CD4-positive, CD25-positive, alpha-beta regulatory T cell (primary cell): ENCODE measurements at regions not wholly inside any gene's neighbourhood (a gene's known extent, or its start where the extent isn't known, plus 50 kb on each side); places are given as distances from the start of the nearest gene placed in this dataset.

Experiments
- ATAC-seq, 2 donors: fragments of 150-1000 bp; cut with Tn5 transposase; one replicate each; pipeline ENCODE4 v1.10.0; 2021; ENCODE audit warnings: low read depth in 2 of 2, moderate number of reproducible peaks in 2 of 2, moderate library complexity in 1 of 2
- DNase-seq, 3 donors: peaks; one replicate each; pipeline versions ENCODE4 v3.0.0 to v3.0.0-alpha.2; 2012 to 2022; ENCODE audit warnings: mixed read lengths in 1 of 3
- H3K27ac ChIP-seq: one replicate; pipeline ENCODE4 v1.7.0; 2013; ENCODE audit warnings: mild to moderate bottlenecking, low read length; ENCODE audit not compliant: insufficient read depth, poor library complexity, severe bottlenecking
- H3K27me3 ChIP-seq: one replicate; pipeline ENCODE4 v1.7.0; 2013; ENCODE audit warnings: low read length; ENCODE audit not compliant: control insufficient read depth, insufficient read depth
- H3K36me3 ChIP-seq: one replicate; pipeline ENCODE4 v1.7.0; 2013; ENCODE audit warnings: mild to moderate bottlenecking, low read length, moderate library complexity; ENCODE audit not compliant: control insufficient read depth, insufficient read depth
- H3K4me1 ChIP-seq: 2 replicates; pipeline ENCODE4 v1.7.0; 2013; ENCODE audit warnings: mild to moderate bottlenecking, low read length; ENCODE audit not compliant: insufficient read depth, control insufficient read depth, poor library complexity, severe bottlenecking
- H3K4me3 ChIP-seq: one replicate; pipeline ENCODE4 v1.7.0; 2013; ENCODE audit warnings: low read depth, mild to moderate bottlenecking, low read length, moderate library complexity
- H3K9me3 ChIP-seq, 2 experiments: 1 replicate in 1 of 2; 2 replicates in 1 of 2; pipeline ENCODE4 v1.7.0; 2013; ENCODE audit warnings: low read length in 2 of 2, mild to moderate bottlenecking in 1 of 2, moderate library complexity in 1 of 2; ENCODE audit not compliant: control insufficient read depth in 2 of 2
- H3K27ac Mint-ChIP-seq, 3 donors: one replicate each; pipeline ENCODE4 v1.8.0; 2020 to 2022; ENCODE audit warnings: mild to moderate bottlenecking in 3 of 3, mixed read lengths in 3 of 3, moderate library complexity in 2 of 3
- H3K27me3 Mint-ChIP-seq: one replicate; pipeline ENCODE4 v1.8.0; 2022; ENCODE audit warnings: mild to moderate bottlenecking, mixed read lengths
- H3K36me3 Mint-ChIP-seq: one replicate; pipeline ENCODE4 v1.8.0; 2020; ENCODE audit warnings: mixed read lengths
- H3K4me1 Mint-ChIP-seq, 4 donors: one replicate each; pipeline ENCODE4 v1.8.0; 2020 to 2022; ENCODE audit warnings: mixed read lengths in 4 of 4, mild to moderate bottlenecking in 1 of 4
- H3K4me3 Mint-ChIP-seq, 4 donors: one replicate each; pipeline ENCODE4 v1.8.0; 2020 to 2022; ENCODE audit warnings: mild to moderate bottlenecking in 4 of 4, mixed read lengths in 4 of 4, moderate library complexity in 3 of 4
- H3K9me3 Mint-ChIP-seq, 7 donors: one replicate each; pipeline ENCODE4 v1.8.0; 2020 to 2022; ENCODE audit warnings: mixed read lengths in 7 of 7, mild to moderate bottlenecking in 3 of 7, moderate library complexity in 2 of 7

DNA sequence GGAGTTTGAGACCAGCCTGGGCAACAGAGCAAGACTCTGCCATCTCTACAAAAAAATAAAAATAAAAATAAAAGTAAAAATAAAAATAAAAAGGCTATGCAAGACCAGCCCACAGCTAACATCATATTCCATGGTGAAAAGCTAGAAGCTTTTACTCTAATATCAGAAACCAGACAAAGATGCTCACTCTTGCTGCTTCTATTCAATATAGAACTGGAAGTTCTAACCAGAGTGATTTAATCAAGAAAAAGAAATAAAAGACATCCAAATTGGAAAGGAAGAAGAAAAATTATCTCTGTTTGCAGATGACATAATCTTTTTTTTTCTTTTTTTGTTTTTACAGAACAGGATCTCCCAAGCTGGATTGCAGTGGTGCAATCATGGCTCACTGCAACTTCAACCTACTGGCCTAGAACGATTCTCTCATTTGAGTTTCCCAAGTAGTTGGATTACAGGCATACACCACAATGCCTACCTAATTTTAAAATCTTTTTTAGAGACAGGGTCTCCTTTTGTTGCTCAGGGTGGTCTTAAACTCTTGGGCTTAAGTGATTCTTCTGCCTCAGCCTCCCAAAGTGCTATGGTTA, 100.7 kb upstream of the JAG1 start:
- Histone ChIP-seq H3K36me3 (no peaks in the 10 kb centered on the region), H3K4me3 (no peak overlapping the region), H3K4me1 (no peaks in the 10 kb centered on the region), H3K27me3 (no peaks in the 10 kb centered on the region), H3K9me3 (no peaks in the 10 kb centered on the region), H3K27ac (no peak overlapping the region)
- Mint-ChIP-seq H3K4me3 (no peak overlapping the region), H3K4me1 (no peaks in the 10 kb centered on the region), H3K36me3 (no peaks in the 10 kb centered on the region), H3K27ac (no peak overlapping the region), H3K9me3 (peaks cover 0 to 9% (median 1%) of the 10 kb centered on the region in 7 donors), H3K27me3 (no peaks in the 10 kb centered on the region)
- ATAC-seq (no peak), DNase-seq (no peak)

DNA sequence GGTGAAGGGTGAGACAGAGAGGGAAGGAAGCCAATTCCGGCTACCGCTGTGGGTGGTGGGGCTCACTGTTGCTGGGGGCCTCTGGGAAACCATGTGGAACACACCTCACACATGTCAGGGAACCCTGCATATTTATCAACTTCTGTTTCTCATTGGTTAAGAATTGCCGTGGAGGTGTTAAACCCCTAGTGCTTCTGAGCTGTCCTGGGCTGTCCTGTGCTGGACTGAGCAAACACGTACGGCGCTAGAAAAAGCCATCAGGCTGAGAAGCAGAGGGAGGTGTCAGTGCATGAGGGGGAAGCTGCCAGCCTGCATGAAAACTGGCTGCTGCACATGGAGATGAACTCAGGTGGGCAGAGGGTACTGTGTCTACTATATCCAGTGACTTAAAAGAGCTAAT, 103.9 kb upstream of the JAG1 start:
- no peak for DNase-seq
- no peaks in the 10 kb centered on the region for H3K4me1 Mint-ChIP-seq
- no peaks in the 10 kb centered on the region for H3K27me3 ChIP-seq
- peaks cover 0 to 5% (median 1%) of the 10 kb centered on the region in 7 donors for H3K9me3 Mint-ChIP-seq
- H3K36me3 Mint-ChIP-seq = no peaks in the 10 kb centered on the region
- no peaks in the 10 kb centered on the region for H3K4me1 ChIP-seq
- H3K9me3 ChIP-seq = no peaks in the 10 kb centered on the region
- no peak overlapping the region for H3K27ac Mint-ChIP-seq
- H3K36me3 ChIP-seq = no peaks in the 10 kb centered on the region
- peaks cover 5% of the 10 kb centered on the region for H3K27me3 Mint-ChIP-seq
- no peak for ATAC-seq
- no peak overlapping the region for H3K4me3 Mint-ChIP-seq
- no peak overlapping the region for H3K4me3 ChIP-seq
- no peak overlapping the region for H3K27ac ChIP-seq

DNA sequence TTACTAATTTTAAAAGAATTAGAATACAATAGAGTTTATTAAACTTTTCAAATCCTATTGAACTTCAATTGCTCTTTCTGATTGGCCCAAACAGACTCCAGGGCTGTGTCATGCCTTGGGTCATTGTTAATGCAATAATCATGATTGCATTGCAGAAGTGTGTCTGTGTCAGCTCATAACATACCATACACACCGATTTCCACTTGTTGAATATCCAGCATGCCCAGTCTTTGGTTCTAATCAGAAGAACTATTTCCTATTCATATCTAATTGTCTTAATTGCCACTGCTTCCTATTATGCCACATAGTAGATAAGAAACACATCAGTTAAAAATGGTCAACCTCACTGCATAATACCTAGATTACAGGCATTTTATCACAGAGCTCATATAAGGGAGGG, 106.1 kb upstream of the JAG1 start:
- peaks cover 0 to 2% (median 0%) of the 10 kb centered on the region in 7 donors for H3K9me3 Mint-ChIP-seq
- Histone ChIP-seq H3K4me1 (no peaks in the 10 kb centered on the region), H3K9me3 (no peaks in the 10 kb centered on the region), H3K27me3 (no peaks in the 10 kb centered on the region), H3K36me3 (no peaks in the 10 kb centered on the region), H3K4me3 (no peak overlapping the region), H3K27ac (no peak overlapping the region)
- no peaks in the 10 kb centered on the region for H3K4me1 Mint-ChIP-seq
- no peak for ATAC-seq
- H3K4me3 Mint-ChIP-seq = no peak overlapping the region
- H3K27me3 Mint-ChIP-seq = peaks cover 5% of the 10 kb centered on the region
- H3K27ac Mint-ChIP-seq = no peak overlapping the region
- DNase-seq = no peak
- no peaks in the 10 kb centered on the region for H3K36me3 Mint-ChIP-seq

DNA sequence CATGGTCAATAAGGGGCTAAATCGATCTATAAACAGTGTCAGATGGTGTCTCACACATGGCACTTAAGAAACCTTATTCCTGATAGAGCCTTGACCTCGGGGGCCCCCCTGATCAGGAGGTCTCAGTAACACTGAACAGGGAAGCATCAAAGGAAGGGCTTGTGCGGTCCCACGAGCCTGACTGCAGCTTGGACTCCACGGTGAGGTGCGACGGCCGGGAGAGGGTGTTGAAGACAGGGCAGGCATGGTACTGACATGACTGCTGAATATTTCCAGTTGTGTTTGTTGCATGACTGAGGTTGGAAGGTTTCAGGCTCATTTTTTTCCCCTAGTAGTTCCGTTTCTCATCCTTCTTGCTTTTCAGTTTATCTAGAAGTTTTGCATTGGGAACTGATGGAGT, 107.1 kb upstream of the JAG1 start:
- Histone ChIP-seq H3K27ac (no peak overlapping the region), H3K9me3 (no peaks in the 10 kb centered on the region), H3K4me3 (no peak overlapping the region), H3K36me3 (no peaks in the 10 kb centered on the region), H3K27me3 (no peaks in the 10 kb centered on the region), H3K4me1 (no peaks in the 10 kb centered on the region)
- H3K9me3 Mint-ChIP-seq = peaks cover 0 to 2% (median 0%) of the 10 kb centered on the region in 7 donors
- no peaks in the 10 kb centered on the region for H3K4me1 Mint-ChIP-seq
- peaks cover 5% of the 10 kb centered on the region for H3K27me3 Mint-ChIP-seq
- no peak overlapping the region for H3K4me3 Mint-ChIP-seq
- no peak for DNase-seq
- no peak overlapping the region for H3K27ac Mint-ChIP-seq
- no peak for ATAC-seq
- no peaks in the 10 kb centered on the region for H3K36me3 Mint-ChIP-seq

DNA sequence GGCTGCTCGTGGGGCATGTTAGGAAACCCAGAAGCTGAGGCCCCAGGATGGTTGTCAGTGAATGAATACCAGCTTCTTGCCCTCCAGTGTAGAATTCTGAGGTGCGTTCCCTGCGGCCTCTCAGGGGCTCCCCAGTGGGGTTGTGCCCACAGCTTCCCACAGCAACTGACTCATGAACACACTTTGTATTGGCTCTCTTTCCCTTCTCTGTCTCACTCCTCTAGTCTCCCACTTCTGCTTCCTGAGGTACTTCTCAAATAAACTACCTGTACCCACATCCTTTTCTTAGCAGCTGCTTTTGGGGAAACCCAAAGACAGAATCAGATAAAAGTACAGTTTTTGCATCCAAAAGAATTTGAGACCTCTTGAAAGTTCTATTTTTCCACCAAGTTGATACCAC, 107.7 kb upstream of the JAG1 start:
- Mint-ChIP-seq H3K4me3 (no peak overlapping the region), H3K9me3 (peaks cover 0 to 2% (median 0%) of the 10 kb centered on the region in 7 donors), H3K4me1 (no peaks in the 10 kb centered on the region), H3K27ac (no peak overlapping the region), H3K27me3 (peaks cover 5% of the 10 kb centered on the region), H3K36me3 (no peaks in the 10 kb centered on the region)
- H3K9me3 ChIP-seq = no peaks in the 10 kb centered on the region
- no peaks in the 10 kb centered on the region for H3K36me3 ChIP-seq
- DNase-seq (no peak), ATAC-seq (no peak)
- no peaks in the 10 kb centered on the region for H3K4me1 ChIP-seq
- H3K27me3 ChIP-seq = no peaks in the 10 kb centered on the region
- no peak overlapping the region for H3K4me3 ChIP-seq
- no peak overlapping the region for H3K27ac ChIP-seq

DNA sequence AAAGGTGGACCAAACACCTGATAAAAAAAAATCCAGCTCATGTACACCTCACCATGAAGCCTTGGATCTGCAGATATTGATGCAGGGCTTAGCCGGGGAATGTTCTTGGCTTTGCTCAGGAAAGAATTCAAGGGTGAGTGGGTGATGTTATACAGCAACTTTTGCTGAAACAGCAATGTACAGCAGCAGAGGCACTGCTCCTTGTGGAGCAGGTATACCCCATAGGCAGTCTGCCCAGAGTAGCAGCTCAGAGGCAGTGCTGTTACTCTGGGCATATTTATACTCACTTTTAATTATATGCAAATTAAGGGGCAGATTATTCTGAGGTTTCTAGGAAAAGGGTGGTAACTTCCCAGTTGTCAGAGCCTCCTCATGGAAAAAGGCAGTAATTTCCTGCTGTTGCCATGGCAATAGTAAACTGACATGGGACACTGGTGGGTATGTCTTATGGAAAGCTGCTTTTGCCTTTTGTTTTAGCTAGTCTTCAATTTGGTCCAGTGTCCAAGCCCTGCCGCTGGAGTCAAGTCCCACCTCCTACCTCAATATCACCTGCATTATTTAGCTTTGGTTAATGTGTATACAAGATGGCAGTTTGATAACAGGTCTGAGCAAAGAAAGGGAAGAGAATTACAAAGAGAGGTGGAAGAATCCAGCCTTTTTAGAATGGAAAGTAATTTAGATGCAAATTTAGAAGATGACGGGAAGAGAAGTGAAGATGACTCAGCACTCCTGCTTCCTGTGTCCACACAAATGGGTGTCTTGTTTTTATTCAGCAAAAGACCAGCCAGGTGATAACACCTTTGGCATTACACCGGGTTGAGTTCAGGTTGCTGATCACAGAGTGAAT, 110.1 kb upstream of the JAG1 start:
- no peak overlapping the region for H3K27ac Mint-ChIP-seq
- Histone ChIP-seq H3K9me3 (no peaks in the 10 kb centered on the region), H3K4me3 (no peak overlapping the region), H3K4me1 (no peaks in the 10 kb centered on the region), H3K27ac (no peak overlapping the region), H3K36me3 (no peaks in the 10 kb centered on the region), H3K27me3 (no peaks in the 10 kb centered on the region)
- H3K4me1 Mint-ChIP-seq = no peaks in the 10 kb centered on the region
- ATAC-seq (no peak), DNase-seq (no peak)
- peaks cover 5% of the 10 kb centered on the region for H3K27me3 Mint-ChIP-seq
- H3K4me3 Mint-ChIP-seq = no peak overlapping the region
- H3K36me3 Mint-ChIP-seq = no peaks in the 10 kb centered on the region
- H3K9me3 Mint-ChIP-seq = peaks cover 0 to 4% (median 0%) of the 10 kb centered on the region in 7 donors

DNA sequence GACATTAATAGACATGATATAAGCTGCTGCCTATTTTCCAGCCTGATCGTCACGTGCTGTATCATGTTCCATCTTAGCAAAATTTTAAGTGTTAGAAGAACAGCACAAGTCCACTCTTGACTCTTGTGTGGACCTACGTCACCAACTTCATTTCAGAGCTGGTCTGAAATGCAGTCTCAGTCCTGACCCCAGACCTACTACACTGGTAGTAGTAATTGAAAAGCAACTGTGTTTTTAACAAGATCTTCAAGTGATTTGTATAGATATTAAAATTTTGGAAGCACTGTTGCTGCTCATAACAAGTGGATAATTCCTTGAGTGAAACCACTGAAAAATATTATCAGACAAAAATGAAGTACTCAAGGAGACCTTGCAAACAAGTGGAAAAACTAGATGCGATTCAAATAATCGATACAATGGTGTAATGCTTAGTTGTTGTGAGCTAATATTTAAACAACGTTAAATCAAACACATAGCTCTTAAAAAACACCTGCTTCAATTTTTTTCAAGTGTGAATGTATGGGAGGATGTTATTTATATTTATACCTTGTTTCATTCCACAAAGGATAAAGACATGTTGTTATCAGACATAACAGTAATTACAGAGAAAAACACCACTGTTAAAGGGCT, 110.9 kb upstream of the JAG1 start:
- Mint-ChIP-seq H3K27me3 (peaks cover 5% of the 10 kb centered on the region), H3K27ac (no peak overlapping the region), H3K4me3 (no peak overlapping the region), H3K9me3 (peaks cover 0 to 4% (median 0%) of the 10 kb centered on the region in 7 donors), H3K36me3 (no peaks in the 10 kb centered on the region), H3K4me1 (no peaks in the 10 kb centered on the region)
- no peaks in the 10 kb centered on the region for H3K27me3 ChIP-seq
- H3K4me3 ChIP-seq = no peak overlapping the region
- no peaks in the 10 kb centered on the region for H3K36me3 ChIP-seq
- no peaks in the 10 kb centered on the region for H3K9me3 ChIP-seq
- ATAC-seq (no peak), DNase-seq (no peak)
- no peak overlapping the region for H3K27ac ChIP-seq
- H3K4me1 ChIP-seq = no peaks in the 10 kb centered on the region
